ENCODE measurements at regions not wholly inside any gene's neighbourhood (a gene's known extent, or its start where the extent isn't known, plus 50 kb on each side); places are given as distances from the start of the nearest gene placed in this dataset.

DNA sequence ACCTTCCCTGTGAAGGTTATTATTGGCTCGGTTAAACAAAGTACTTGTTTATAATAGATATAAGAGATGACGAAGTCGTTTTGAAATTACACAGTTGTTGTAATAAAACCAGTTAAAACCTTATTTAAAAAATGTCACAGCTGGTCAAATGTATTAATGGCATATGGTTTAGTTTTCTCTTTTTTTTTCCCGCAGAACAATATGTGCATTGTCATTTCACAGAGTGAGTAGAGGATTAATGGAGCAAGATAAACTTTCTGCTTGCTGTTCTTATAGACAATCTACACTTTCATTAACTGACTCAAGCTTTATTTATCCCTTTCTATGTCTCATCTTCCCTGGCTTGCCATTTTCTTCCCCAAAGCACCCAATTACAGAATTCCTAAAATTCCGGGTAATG lies 404.3 kb upstream of the NPVF start:
- TF ChIP-seq, protein P1, sequence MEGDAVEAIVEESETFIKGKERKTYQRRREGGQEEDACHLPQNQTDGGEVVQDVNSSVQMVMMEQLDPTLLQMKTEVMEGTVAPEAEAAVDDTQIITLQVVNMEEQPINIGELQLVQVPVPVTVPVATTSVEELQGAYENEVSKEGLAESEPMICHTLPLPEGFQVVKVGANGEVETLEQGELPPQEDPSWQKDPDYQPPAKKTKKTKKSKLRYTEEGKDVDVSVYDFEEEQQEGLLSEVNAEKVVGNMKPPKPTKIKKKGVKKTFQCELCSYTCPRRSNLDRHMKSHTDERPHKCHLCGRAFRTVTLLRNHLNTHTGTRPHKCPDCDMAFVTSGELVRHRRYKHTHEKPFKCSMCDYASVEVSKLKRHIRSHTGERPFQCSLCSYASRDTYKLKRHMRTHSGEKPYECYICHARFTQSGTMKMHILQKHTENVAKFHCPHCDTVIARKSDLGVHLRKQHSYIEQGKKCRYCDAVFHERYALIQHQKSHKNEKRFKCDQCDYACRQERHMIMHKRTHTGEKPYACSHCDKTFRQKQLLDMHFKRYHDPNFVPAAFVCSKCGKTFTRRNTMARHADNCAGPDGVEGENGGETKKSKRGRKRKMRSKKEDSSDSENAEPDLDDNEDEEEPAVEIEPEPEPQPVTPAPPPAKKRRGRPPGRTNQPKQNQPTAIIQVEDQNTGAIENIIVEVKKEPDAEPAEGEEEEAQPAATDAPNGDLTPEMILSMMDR (IDR thresholded peaks at IDR 0.05), result no peak
- no peak for TF ChIP-seq POLR2A (IDR thresholded peaks at IDR 0.05)
- Histone ChIP-seq H3K27me3 (no peaks in the 10 kb centered on the region), H3K9me3 (no peaks in the 10 kb centered on the region), H3K4me1 (no peaks in the 10 kb centered on the region), H3K36me3 (no peaks in the 10 kb centered on the region), H3K27ac (no peak overlapping the region), H3K4me3 (no peak overlapping the region)
- WGBS (ENCODE audit: insufficient coverage, low coverage, low lambda C conversion rate, missing lambda C conversion rate), result 59% methylated on average over 5 of the region's 5 CpGs
- ATAC-seq (no peak), DNase-seq (no peak)
- intact Hi-C loops (cut with DNase I), result no loop called here

DNA sequence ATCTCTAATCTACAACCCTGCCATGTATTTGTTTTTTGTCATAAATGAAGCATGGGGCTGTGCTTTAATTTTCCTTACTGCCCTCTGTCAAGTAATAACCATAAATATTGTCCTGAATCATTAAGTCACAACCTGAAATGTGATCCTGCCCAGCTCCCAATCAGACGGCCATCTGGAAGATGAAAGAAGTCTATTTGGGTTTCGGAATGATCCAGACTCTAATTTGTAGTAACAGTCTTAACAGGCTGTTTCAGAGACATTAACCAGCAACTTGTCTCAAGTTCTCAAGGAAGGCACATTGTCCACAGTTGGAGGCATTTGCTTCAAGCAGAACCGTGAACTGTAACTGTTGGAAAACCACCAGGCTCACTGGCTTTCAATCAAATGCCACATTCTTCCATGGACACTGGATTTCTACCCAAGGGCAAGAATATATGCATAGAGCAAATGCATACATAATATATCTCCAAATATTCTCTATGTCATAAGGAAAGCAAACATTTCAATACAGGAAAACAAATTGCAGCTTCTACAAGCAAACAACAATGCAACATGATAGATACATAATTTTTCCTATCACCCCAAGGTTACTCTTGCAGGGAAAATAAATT lies 405.2 kb upstream of the NPVF start:
- DNase-seq, result no peak
- TF ChIP-seq, protein P1 (IDR thresholded peaks at IDR 0.05), result no peak
- no peak for TF ChIP-seq POLR2A (IDR thresholded peaks at IDR 0.05)
- no peak for ATAC-seq
- 55% methylated on average over 3 of the region's 3 CpGs for WGBS (ENCODE audit: insufficient coverage, low coverage, low lambda C conversion rate, missing lambda C conversion rate)
- intact Hi-C loops (cut with DNase I), result no loop called here
- Histone ChIP-seq H3K4me1 (no peaks in the 10 kb centered on the region), H3K9me3 (no peaks in the 10 kb centered on the region), H3K4me3 (no peak overlapping the region), H3K27ac (no peak overlapping the region), H3K27me3 (no peaks in the 10 kb centered on the region), H3K36me3 (no peaks in the 10 kb centered on the region)

DNA sequence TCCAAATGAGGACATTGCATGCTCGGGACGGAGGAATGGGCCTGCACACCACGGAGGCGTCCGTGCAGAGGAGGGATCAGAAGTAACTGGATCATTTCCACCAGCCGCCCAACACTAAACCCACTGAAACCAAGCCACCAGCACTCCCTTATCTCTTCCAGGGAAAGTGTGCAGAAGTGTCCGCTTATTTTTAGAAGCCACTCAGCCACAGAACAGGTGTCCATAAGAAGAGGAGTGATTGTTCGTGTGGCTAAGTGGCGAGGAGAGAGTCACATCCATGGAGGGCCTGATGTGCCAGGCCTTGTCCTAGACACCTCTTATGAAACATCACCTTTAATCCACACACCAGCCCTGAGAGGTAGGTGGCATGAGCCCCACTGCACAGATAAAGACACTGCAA lies 407.9 kb upstream of the NPVF start:
- 93% methylated on average over 5 of the region's 9 CpGs for WGBS (ENCODE audit: insufficient coverage, low coverage, low lambda C conversion rate, missing lambda C conversion rate)
- H3K4me3 ChIP-seq, result no peak overlapping the region
- no peaks in the 10 kb centered on the region for H3K36me3 ChIP-seq
- no peak overlapping the region for H3K27ac ChIP-seq
- intact Hi-C loops (cut with DNase I), result no loop called here
- H3K4me1 ChIP-seq, result no peaks in the 10 kb centered on the region
- H3K27me3 ChIP-seq, result no peaks in the 10 kb centered on the region
- no peak for DNase-seq
- TF ChIP-seq POLR2A (IDR thresholded peaks at IDR 0.05), result no peak
- TF ChIP-seq, protein P1 (IDR thresholded peaks at IDR 0.05), result no peak
- H3K9me3 ChIP-seq, result no peaks in the 10 kb centered on the region
- no peak for ATAC-seq

DNA sequence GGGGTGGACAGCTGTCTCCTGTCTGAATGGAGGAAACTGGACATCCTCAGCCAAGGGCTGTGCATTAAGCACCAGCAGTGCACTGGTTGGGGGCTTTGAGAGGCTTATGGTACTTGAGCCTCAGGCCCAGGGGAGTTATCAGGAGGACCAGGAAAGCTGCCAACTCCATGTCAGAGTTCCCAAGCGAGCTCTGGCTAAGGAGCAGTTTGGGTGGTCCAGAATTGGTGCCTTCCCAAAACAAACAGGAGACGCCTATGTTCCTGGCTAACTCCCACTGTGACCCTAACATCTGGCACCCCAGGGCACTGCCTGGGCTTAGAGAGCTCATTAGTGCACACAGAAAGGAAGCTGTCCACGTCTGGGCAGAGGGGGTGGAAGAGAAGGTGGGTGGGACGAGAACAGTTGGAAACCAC lies 408.6 kb upstream of the NPVF start:
- Histone ChIP-seq H3K36me3 (no peaks in the 10 kb centered on the region), H3K27ac (no peak overlapping the region), H3K9me3 (no peaks in the 10 kb centered on the region), H3K4me1 (no peaks in the 10 kb centered on the region), H3K4me3 (no peak overlapping the region), H3K27me3 (no peaks in the 10 kb centered on the region)
- DNase-seq (no peak), ATAC-seq (peak in 1 of 4 donors; percentile 11)
- TF ChIP-seq, protein P1 (IDR thresholded peaks at IDR 0.05), result no peak
- TF ChIP-seq POLR2A (IDR thresholded peaks at IDR 0.05), result no peak
- intact Hi-C loops (cut with DNase I), result no loop called here
- WGBS (ENCODE audit: insufficient coverage, low coverage, low lambda C conversion rate, missing lambda C conversion rate), result 44% methylated on average over 2 of the region's 4 CpGs

DNA sequence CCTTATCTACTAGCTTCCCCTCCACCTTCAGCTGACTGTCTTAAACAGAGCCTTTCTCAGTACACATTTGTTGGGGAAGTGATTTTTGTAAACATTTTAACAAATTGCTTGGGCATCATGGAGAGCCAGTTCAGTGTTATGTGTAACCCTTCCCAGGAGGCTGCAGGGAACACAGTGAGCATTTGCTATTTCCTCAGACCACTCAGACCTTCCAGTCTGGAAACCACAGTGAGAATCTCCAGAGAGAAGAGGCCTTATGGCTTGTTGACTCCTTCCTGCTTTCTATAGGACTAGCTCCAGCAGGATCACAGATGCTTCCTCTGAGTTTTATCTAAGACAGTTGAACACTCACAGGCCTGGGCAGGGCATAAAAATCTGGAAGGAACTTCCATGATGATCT lies 409.8 kb upstream of the NPVF start:
- DNase-seq (no peak), ATAC-seq (no peak)
- Histone ChIP-seq H3K4me3 (no peak overlapping the region), H3K36me3 (no peaks in the 10 kb centered on the region), H3K27me3 (no peaks in the 10 kb centered on the region), H3K4me1 (no peaks in the 10 kb centered on the region), H3K9me3 (no peaks in the 10 kb centered on the region), H3K27ac (no peak overlapping the region)
- intact Hi-C loops (cut with DNase I), result no loop called here
- TF ChIP-seq, protein P1 (IDR thresholded peaks at IDR 0.05), result no peak
- no peak for TF ChIP-seq POLR2A (IDR thresholded peaks at IDR 0.05)
